ENCODE measurements at regions not wholly inside any gene's neighbourhood (a gene's known extent, or its start where the extent isn't known, plus 50 kb on each side); places are given as distances from the start of the nearest gene placed in this dataset.

GRCh38 chr21:27418346-27418745 lies 451.5 kb upstream of the ADAMTS5 start:
- TF ChIP-seq, protein P1, sequence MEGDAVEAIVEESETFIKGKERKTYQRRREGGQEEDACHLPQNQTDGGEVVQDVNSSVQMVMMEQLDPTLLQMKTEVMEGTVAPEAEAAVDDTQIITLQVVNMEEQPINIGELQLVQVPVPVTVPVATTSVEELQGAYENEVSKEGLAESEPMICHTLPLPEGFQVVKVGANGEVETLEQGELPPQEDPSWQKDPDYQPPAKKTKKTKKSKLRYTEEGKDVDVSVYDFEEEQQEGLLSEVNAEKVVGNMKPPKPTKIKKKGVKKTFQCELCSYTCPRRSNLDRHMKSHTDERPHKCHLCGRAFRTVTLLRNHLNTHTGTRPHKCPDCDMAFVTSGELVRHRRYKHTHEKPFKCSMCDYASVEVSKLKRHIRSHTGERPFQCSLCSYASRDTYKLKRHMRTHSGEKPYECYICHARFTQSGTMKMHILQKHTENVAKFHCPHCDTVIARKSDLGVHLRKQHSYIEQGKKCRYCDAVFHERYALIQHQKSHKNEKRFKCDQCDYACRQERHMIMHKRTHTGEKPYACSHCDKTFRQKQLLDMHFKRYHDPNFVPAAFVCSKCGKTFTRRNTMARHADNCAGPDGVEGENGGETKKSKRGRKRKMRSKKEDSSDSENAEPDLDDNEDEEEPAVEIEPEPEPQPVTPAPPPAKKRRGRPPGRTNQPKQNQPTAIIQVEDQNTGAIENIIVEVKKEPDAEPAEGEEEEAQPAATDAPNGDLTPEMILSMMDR (IDR thresholded peaks at IDR 0.05) = no peak
- TF ChIP-seq REST (IDR thresholded peaks at IDR 0.05; ENCODE audit: insufficient read depth in 1 of 2, low read depth in 2 of 2, low read length in 1 of 2) = no peak
